Loucy (cell line): ENCODE measurements at regions not wholly inside any gene's neighbourhood (a gene's known extent, or its start where the extent isn't known, plus 50 kb on each side); places are given as distances from the start of the nearest gene placed in this dataset.

Experiments used
- H2AFZ ChIP-seq: fragments of 200-600 bp; sonication (generic); 2 replicates; pipeline ENCODE4 v1.6.0; 2016; ENCODE audit warnings: antibody characterized with exemption, mild to moderate bottlenecking, low read length, moderate library complexity
- H3F3A ChIP-seq: fragments of 200-600 bp; 2 replicates; pipeline ENCODE4 v1.6.0; 2016; ENCODE audit warnings: antibody characterized with exemption, low read depth, mild to moderate bottlenecking
- H3K27me3 ChIP-seq: fragments of 200-600 bp; sonication (generic); 2 replicates; pipeline ENCODE4 v1.6.1; 2014; ENCODE audit warnings: low read length, mild to moderate bottlenecking; ENCODE audit not compliant: insufficient read depth, poor library complexity, severe bottlenecking
- H3K36me3 ChIP-seq: fragments of 200-600 bp; sonication (generic); 2 replicates; pipeline ENCODE4 v1.6.1; 2016; ENCODE audit warnings: low read length; ENCODE audit not compliant: insufficient read depth
- H3K4me1 ChIP-seq: fragments of 200-600 bp; sonication (generic); 2 replicates; pipeline ENCODE4 v1.5.1; 2014; ENCODE audit warnings: low read length, mild to moderate bottlenecking; ENCODE audit not compliant: insufficient read depth, poor library complexity, severe bottlenecking
- H3K4me2 ChIP-seq: fragments of 200-600 bp; sonication (generic); 2 replicates; pipeline ENCODE4 v1.6.0; 2014; ENCODE audit warnings: antibody characterized with exemption, low read length, low read depth, mild to moderate bottlenecking; ENCODE audit not compliant: poor library complexity, severe bottlenecking
- H3K4me3 ChIP-seq: fragments of 200-600 bp; sonication (generic); 2 replicates; pipeline ENCODE4 v1.5.1; 2014; ENCODE audit warnings: low read length, mild to moderate bottlenecking, mixed read lengths; ENCODE audit not compliant: poor library complexity, severe bottlenecking
- H3K79me2 ChIP-seq: fragments of 200-600 bp; sonication (generic); 2 replicates; pipeline ENCODE4 v1.6.1; 2014; ENCODE audit warnings: low read length; ENCODE audit not compliant: insufficient read depth
- H3K9ac ChIP-seq: fragments of 200-600 bp; sonication (generic); 2 replicates; pipeline ENCODE4 v1.6.0; 2014; ENCODE audit warnings: mild to moderate bottlenecking, low read depth, low read length, moderate library complexity; ENCODE audit not compliant: poor library complexity, severe bottlenecking
- H3K9me2 ChIP-seq: fragments of 200-600 bp; sonication (generic); replicated peaks from 2 replicates; pipeline ENCODE4 v1.6.1; 2016; ENCODE audit warnings: low read depth, low read length, mixed read lengths
- H3K9me3 ChIP-seq: fragments of 200-600 bp; sonication (generic); 2 replicates; pipeline ENCODE4 v1.6.1; 2014; ENCODE audit warnings: mild to moderate bottlenecking, antibody characterized with exemption, low read length, low read depth; ENCODE audit not compliant: insufficient read depth
- H4K20me1 ChIP-seq: fragments of 200-600 bp; sonication (generic); 2 replicates; pipeline ENCODE4 v1.6.0; 2014; ENCODE audit warnings: antibody characterized with exemption, low read length, mild to moderate bottlenecking; ENCODE audit not compliant: insufficient read depth, poor library complexity, severe bottlenecking
- EZH2phosphoT487 ChIP-seq: fragments of 200-600 bp; IDR thresholded peaks from 2 replicates; pipeline ENCODE4 v1.6.1; 2018; ENCODE audit warnings: antibody characterized with exemption, mild to moderate bottlenecking, moderate library complexity, borderline replicate concordance
- TF ChIP-seq, protein P1 (sequence below): fragments of 200-600 bp; sonication (generic); conservative IDR thresholded peaks from 2 replicates; pipeline ENCODE4 v1.5.1; 2014; ENCODE audit warnings: mild to moderate bottlenecking, antibody characterized with exemption, low read length

DNA sequence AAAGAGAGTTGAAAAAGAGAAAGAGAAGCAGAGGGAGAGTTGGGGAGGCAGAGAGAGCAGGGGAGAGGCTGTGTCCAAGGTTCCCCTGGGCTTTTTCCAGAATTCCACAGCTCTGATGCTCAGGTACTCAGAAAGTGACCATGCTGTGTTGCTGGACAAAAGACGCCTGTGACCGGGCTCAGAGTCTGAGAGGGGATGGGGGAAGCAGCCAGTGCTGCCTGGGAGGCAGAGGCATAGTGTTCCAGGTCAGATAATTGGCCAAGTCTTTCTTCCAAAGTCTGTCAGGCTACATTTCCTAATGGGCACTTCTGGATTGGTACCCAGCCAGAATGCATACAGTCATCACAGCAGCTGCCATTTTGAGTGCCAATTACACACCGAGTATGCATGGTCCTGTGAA is 86.1 kb downstream of the PTPRS start:
- no peak overlapping the region for H2AFZ ChIP-seq
- H3K9me2 ChIP-seq: no peaks in the 10 kb centered on the region
- no peak overlapping the region for H3K4me3 ChIP-seq
- H3K9me3 ChIP-seq: no peaks in the 10 kb centered on the region; the same call in 1 of the 2 replicates
- no peaks in the 10 kb centered on the region for H3K4me1 ChIP-seq
- H3F3A ChIP-seq: no peaks in the 10 kb centered on the region
- no peaks in the 10 kb centered on the region for H3K36me3 ChIP-seq
- H3K4me2 ChIP-seq: no peak overlapping the region
- TF ChIP-seq, protein P1, sequence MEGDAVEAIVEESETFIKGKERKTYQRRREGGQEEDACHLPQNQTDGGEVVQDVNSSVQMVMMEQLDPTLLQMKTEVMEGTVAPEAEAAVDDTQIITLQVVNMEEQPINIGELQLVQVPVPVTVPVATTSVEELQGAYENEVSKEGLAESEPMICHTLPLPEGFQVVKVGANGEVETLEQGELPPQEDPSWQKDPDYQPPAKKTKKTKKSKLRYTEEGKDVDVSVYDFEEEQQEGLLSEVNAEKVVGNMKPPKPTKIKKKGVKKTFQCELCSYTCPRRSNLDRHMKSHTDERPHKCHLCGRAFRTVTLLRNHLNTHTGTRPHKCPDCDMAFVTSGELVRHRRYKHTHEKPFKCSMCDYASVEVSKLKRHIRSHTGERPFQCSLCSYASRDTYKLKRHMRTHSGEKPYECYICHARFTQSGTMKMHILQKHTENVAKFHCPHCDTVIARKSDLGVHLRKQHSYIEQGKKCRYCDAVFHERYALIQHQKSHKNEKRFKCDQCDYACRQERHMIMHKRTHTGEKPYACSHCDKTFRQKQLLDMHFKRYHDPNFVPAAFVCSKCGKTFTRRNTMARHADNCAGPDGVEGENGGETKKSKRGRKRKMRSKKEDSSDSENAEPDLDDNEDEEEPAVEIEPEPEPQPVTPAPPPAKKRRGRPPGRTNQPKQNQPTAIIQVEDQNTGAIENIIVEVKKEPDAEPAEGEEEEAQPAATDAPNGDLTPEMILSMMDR: no peak
- TF ChIP-seq EZH2phosphoT487: no peak
- H3K9ac ChIP-seq: no peak overlapping the region
- no peaks in the 10 kb centered on the region for H4K20me1 ChIP-seq
- H3K79me2 ChIP-seq: no peaks in the 10 kb centered on the region
- no peaks in the 10 kb centered on the region for H3K27me3 ChIP-seq

DNA sequence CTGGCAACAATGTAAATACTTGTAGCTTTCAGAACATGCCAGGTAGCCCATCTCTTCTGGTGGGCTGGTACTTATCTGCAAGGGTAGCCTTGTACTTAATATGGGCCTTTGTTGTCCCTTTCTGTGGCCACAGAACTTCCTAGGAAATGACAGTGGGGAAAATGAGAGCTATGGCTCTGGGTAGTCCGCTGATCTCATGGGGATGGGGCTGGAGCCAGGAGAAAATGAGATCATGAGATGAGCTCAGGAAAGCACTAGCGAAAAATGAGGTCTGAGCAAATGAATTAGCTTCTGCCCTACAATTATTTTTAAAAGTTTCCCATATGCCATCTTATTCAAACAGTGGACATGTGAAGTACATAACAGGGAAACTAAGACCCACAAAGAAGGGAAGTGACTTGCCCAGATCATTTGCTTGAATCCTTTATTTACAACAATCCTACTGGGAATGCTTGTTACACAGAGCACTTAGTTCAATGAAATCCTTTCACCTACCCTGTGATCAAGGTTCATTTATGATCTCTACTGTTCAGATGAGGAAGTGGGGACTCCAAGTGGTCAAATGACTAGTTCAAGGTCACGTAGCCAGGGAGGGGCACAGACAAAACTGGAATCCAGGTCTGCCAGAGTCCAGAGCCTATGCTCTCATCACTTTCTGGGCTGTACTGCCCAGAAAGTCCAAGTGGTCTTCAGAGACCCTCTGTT is 87.1 kb downstream of the PTPRS start:
- Histone ChIP-seq H2AFZ (no peak overlapping the region), H3K79me2 (no peaks in the 10 kb centered on the region)

DNA sequence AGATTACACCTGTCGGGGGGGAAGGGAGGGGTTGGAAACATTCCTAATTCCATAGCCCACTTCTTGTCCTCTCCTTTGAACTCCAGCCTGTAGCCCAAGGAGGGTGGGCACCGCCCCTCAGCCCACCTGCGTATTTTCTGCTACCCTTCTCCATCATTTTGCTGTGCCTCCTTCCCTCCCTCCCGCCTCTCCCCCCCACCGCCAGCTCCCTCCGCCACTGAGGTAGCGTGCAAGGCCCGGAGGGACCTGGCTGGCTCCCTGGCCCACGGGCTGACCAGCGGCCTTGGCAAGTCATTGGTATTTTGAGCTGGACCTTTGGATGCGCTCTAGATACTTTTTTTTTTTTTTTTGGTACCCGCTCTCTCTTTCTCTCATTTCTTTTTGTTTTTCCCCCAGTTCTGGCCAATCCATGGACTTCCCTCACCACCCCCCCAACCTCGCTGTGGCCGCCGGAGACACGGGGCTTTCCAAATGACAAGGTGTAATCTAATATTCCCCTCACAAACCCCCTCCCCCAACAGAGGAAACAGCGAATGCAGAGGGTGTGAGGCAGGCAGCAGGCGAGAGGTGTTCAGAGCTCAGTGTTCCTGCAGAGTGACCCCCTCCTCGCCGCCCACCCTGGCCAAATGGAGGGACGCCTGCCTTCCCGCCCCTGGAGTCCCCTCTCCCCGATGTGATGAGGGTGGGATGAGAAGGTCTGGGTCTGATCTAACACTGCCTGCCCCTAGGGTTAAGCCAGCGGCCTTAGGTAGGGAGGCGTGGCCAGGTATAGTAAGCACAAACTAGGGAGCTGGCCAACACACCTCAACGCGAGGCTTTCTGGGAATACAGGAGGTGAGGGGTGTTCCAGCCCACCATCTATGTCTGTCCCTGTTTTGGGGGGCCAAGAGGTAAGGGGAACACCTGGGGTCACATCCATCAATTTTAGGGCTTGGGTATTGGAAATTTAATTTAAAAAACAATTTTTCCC is 89.2 kb downstream of the PTPRS start:
- Histone ChIP-seq H4K20me1 (no peaks in the 10 kb centered on the region), H3K79me2 (no peaks in the 10 kb centered on the region), H3K4me3 (no peak overlapping the region), H3F3A (no peaks in the 10 kb centered on the region), H3K9me2 (no peaks in the 10 kb centered on the region), H2AFZ (no peak overlapping the region), H3K9ac (no peak overlapping the region), H3K36me3 (no peaks in the 10 kb centered on the region), H3K4me2 (no peak overlapping the region), H3K4me1 (no peaks in the 10 kb centered on the region), H3K9me3 (no peaks in the 10 kb centered on the region; the same call in 1 of the 2 replicates), H3K27me3 (no peaks in the 10 kb centered on the region)
- TF ChIP-seq, protein P1: no peak
- TF ChIP-seq EZH2phosphoT487: no peak

More for the DNA sequence above, 87.1 kb downstream of the PTPRS start:
- no peak for TF ChIP-seq EZH2phosphoT487
- TF ChIP-seq, protein P1: no peak
- Histone ChIP-seq H3F3A (no peaks in the 10 kb centered on the region), H3K9me2 (no peaks in the 10 kb centered on the region), H3K4me2 (no peak overlapping the region), H3K9ac (no peak overlapping the region), H4K20me1 (no peaks in the 10 kb centered on the region), H3K27me3 (no peaks in the 10 kb centered on the region), H3K4me1 (no peaks in the 10 kb centered on the region), H3K4me3 (no peak overlapping the region), H3K36me3 (no peaks in the 10 kb centered on the region), H3K9me3 (no peaks in the 10 kb centered on the region; the same call in 1 of the 2 replicates)
